ENCODE measurements at regions not wholly inside any gene's neighbourhood (a gene's known extent, or its start where the extent isn't known, plus 50 kb on each side); places are given as distances from the start of the nearest gene placed in this dataset.

DNA sequence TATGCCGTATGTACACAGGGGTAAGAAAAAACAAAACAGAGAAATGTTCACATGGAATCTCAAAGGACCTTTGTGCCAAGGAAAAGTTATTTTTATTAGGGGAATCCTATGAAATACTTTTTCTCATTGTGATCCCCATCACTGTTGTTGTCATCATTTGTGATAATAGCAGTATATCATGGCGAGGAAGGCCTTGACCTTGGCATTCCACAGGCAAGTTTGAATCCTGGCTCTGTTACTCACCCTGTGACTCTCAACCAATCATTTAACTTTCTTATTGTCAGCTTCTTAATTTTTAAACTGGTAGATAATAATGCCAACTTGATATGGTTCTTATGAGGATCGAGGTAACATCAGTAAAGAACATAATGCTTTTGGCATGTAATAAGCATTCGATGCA is 142.2 kb upstream of the DDHD1 start:
- H3K9ac ChIP-seq (replicated peaks in 1 of 4; ENCODE audit: extremely low read depth in 1 of 4, low read depth in 3 of 4, low read length in 3 of 4) = no peak overlapping the region
- no peaks in the 10 kb centered on the region for H4K20me1 ChIP-seq (replicated peaks in 1 of 2; ENCODE audit: control insufficient read depth in 1 of 2, insufficient read depth in 2 of 2, low read length in 2 of 2)
- TF ChIP-seq KDM5A (IDR thresholded peaks at IDR 0.05; ENCODE audit: low read length) (no peak), HDAC6 (IDR thresholded peaks at IDR 0.05; ENCODE audit: low read depth, low read length) (no peak), CTBP2 (IDR thresholded peaks at IDR 0.05; ENCODE audit: borderline replicate concordance, insufficient read depth, insufficient read length, low read length) (no peak), CHD1 (IDR thresholded peaks at IDR 0.05; ENCODE audit: low read depth, low read length) (no peak), RXRA (IDR thresholded peaks at IDR 0.05; ENCODE audit: insufficient read depth, low read depth, low read length) (no peak), RFX5 (IDR thresholded peaks at IDR 0.05; ENCODE audit: borderline replicate concordance, low read depth, low read length) (no peak), BCL11A (IDR thresholded peaks at IDR 0.05; ENCODE audit: low read depth in 2 of 2, low read length in 2 of 2) (no peak), SP2 (IDR thresholded peaks at IDR 0.05; ENCODE audit: low read length) (no peak)
- TF ChIP-seq, protein P1, sequence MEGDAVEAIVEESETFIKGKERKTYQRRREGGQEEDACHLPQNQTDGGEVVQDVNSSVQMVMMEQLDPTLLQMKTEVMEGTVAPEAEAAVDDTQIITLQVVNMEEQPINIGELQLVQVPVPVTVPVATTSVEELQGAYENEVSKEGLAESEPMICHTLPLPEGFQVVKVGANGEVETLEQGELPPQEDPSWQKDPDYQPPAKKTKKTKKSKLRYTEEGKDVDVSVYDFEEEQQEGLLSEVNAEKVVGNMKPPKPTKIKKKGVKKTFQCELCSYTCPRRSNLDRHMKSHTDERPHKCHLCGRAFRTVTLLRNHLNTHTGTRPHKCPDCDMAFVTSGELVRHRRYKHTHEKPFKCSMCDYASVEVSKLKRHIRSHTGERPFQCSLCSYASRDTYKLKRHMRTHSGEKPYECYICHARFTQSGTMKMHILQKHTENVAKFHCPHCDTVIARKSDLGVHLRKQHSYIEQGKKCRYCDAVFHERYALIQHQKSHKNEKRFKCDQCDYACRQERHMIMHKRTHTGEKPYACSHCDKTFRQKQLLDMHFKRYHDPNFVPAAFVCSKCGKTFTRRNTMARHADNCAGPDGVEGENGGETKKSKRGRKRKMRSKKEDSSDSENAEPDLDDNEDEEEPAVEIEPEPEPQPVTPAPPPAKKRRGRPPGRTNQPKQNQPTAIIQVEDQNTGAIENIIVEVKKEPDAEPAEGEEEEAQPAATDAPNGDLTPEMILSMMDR (IDR thresholded peaks at IDR 0.05; ENCODE audit: control extremely low read depth in 1 of 3, insufficient read depth in 1 of 3, low read depth in 1 of 3, low read length in 3 of 3) = no peak
- TF ChIP-seq, protein P2, sequence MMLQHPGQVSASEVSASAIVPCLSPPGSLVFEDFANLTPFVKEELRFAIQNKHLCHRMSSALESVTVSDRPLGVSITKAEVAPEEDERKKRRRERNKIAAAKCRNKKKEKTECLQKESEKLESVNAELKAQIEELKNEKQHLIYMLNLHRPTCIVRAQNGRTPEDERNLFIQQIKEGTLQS (IDR thresholded peaks at IDR 0.05; ENCODE audit: insufficient read depth, low read depth, low read length) = no peak
- no peaks in the 10 kb centered on the region for H3K23me2 ChIP-seq (ENCODE audit: low read depth, low read length)
- no peaks in the 10 kb centered on the region for H3K9me3 ChIP-seq (ENCODE audit: insufficient read depth in 2 of 2, low read depth in 1 of 2, low read length in 1 of 2)
- no peak overlapping the region for H3K4me3 ChIP-seq (ENCODE audit: extremely low read depth in 1 of 4, insufficient read depth in 2 of 4, low read depth in 3 of 4, low read length in 4 of 4)
- H3K4me2 ChIP-seq (ENCODE audit: insufficient read depth in 1 of 2, low read depth in 2 of 2, low read length in 2 of 2) = no peak overlapping the region
- no peak overlapping the region for H2AFZ ChIP-seq (ENCODE audit: low read length)
- no peaks in the 10 kb centered on the region for H3K79me1 ChIP-seq (ENCODE audit: low read depth, low read length)
- no peak overlapping the region for H3K4ac ChIP-seq (replicated peaks; ENCODE audit: insufficient read length, low read depth, low read length)
- H3K27ac ChIP-seq (ENCODE audit: low read depth, low read length) = no peak overlapping the region
- H2BK12ac ChIP-seq (ENCODE audit: low read depth, low read length) = no peak overlapping the region
- H2BK120ac ChIP-seq (replicated peaks; ENCODE audit: low read depth, low read length) = no peak overlapping the region
- POLR2A ChIA-PET (ENCODE audit: partially characterized antibody) = no interaction called here
- no peak overlapping the region for H3K18ac ChIP-seq (ENCODE audit: extremely low read depth, low read length)
- H3K79me2 ChIP-seq (ENCODE audit: control insufficient read depth in 1 of 2, insufficient read depth in 2 of 2, low read length in 2 of 2) = no peaks in the 10 kb centered on the region
- H2BK20ac ChIP-seq (ENCODE audit: low read length) = no peak overlapping the region
- WGBS, 2 experiments (ENCODE audit: extremely low coverage in 1 of 2, insufficient coverage in 1 of 2, insufficient read length in 1 of 2, insufficient replicate concordance in 2 of 2, low coverage in 1 of 2, low lambda C conversion rate in 2 of 2, missing lambda C conversion rate in 1 of 2) = 89% methylated on average over 4 of the region's 4 CpGs; no CpG with 5 or more reads in 1 of the 2 experiments
- DNase-seq (ENCODE audit: low read depth in 1 of 2, low spot score in 2 of 2) = no peak
- H3K56ac ChIP-seq (replicated peaks; ENCODE audit: insufficient read length, low read depth, low read length) = no peak overlapping the region
- H2AK5ac ChIP-seq (ENCODE audit: low read depth, low read length) = no peak overlapping the region
- no peaks in the 10 kb centered on the region for H3K27me3 ChIP-seq (replicated peaks in 1 of 4; ENCODE audit: control insufficient read depth in 3 of 4, extremely low read depth in 1 of 4, insufficient read depth in 3 of 4, low read length in 3 of 4)
- no peak overlapping the region for H4K5ac ChIP-seq (ENCODE audit: insufficient read length, low read depth, low read length)
- no peak overlapping the region for H4K91ac ChIP-seq (replicated peaks; ENCODE audit: insufficient read length, low read length)
- no peak overlapping the region for H3K23ac ChIP-seq (ENCODE audit: insufficient read length)
- H2BK5ac ChIP-seq (ENCODE audit: low read depth, low read length) = no peak overlapping the region
- H3K4me1 ChIP-seq (replicated peaks in 1 of 4; ENCODE audit: control insufficient read depth in 3 of 4, insufficient read depth in 4 of 4, low read length in 3 of 4) = no peaks in the 10 kb centered on the region
- no peaks in the 10 kb centered on the region; a peak in 1 of 8 replicates for H3K36me3 ChIP-seq (ENCODE audit: control insufficient read depth in 2 of 4, insufficient read depth in 4 of 4, low read length in 3 of 4)
- no peak overlapping the region for H3K14ac ChIP-seq (ENCODE audit: insufficient read length)
- no peak overlapping the region for H4K8ac ChIP-seq (ENCODE audit: extremely low read depth, insufficient read depth, low read length)
- CTCF ChIA-PET (ENCODE audit: partially characterized antibody) = interaction anchor here (0.6 to 3.8 kb wide), 51 partner anchors 8 to 1214 kb away, joined by 3 to 49 read pairs (median 3); no protein-coding TSS in a partner anchor
- H2BK15ac ChIP-seq (ENCODE audit: low read length) = no peak overlapping the region
- FAIRE-seq = no peak

Measured in H1 (cell line).